GM12891 (cell line): ENCODE measurements at regions not wholly inside any gene's neighbourhood (a gene's known extent, or its start where the extent isn't known, plus 50 kb on each side); places are given as distances from the start of the nearest gene placed in this dataset.

Experiments
- POLR2A ChIP-seq: IDR thresholded peaks from 2 replicates; pipeline ENCODE4 v1.6.1; 2011; ENCODE audit warnings: low read depth, low read length, control low read depth
- POLR2AphosphoS5 ChIP-seq: IDR thresholded peaks from 2 replicates; pipeline ENCODE4 v1.6.1; 2011; ENCODE audit warnings: low read depth, low read length, control low read depth
- SPI1 ChIP-seq: IDR thresholded peaks from 2 replicates; pipeline ENCODE4 v1.6.1; 2011; ENCODE audit warnings: low read depth, low read length, control low read depth

- TF ChIP-seq POLR2AphosphoS5 (no peak), SPI1 (no peak), POLR2A (no peak)
Measured at GRCh38 chr5:10853154-10853553, 92.1 kb upstream of the DAP start.
